Colonic mucosa (tissue), 4 donors: ENCODE measurements at regions not wholly inside any gene's neighbourhood (a gene's known extent, or its start where the extent isn't known, plus 50 kb on each side); places are given as distances from the start of the nearest gene placed in this dataset.

Experiments
- DNase-seq: peaks from one replicate; pipeline ENCODE4 v3.0.0-alpha.2; 2020
- H3K27ac ChIP-seq: fragments of 200-600 bp; one replicate; pipeline ENCODE4 v1.8.0; 2021
- H3K27me3 ChIP-seq: fragments of 200-600 bp; one replicate; pipeline ENCODE4 v1.8.0; 2021
- H3K36me3 ChIP-seq: fragments of 200-600 bp; one replicate; pipeline ENCODE4 v1.8.0; 2021
- H3K4me1 ChIP-seq: fragments of 200-600 bp; one replicate; pipeline ENCODE4 v1.8.0; 2021; ENCODE audit warnings: mild to moderate bottlenecking
- H3K4me3 ChIP-seq: fragments of 200-600 bp; one replicate; pipeline ENCODE4 v1.8.0; 2021
- H3K9ac ChIP-seq, 2 donors: one replicate each; pipeline ENCODE4 v1.7.0; 2013; ENCODE audit warnings: control low read depth in 2 of 2, low read depth in 2 of 2, low read length in 2 of 2
- H3K9me3 ChIP-seq: fragments of 200-600 bp; one replicate; pipeline ENCODE4 v1.8.0; 2021
- CTCF ChIP-seq: fragments of 200-600 bp; IDR thresholded peaks from one replicate; pipeline ENCODE4 v1.8.0; 2022; ENCODE audit warnings: antibody characterized with exemption, mild to moderate bottlenecking
- intact Hi-C: fragments of 100-400 bp; cut with DNase I; formaldehyde crosslinking; loops from one replicate; pipeline ENCODE4 v1.14.1; 2022
- donor health status: healthy.
- donor health status: DM: no; HTN: no; CAD: no.
- donor health status: DM: no; HTN: no; CAD: no.

- intact Hi-C loops: no loop called here
- no peak for TF ChIP-seq CTCF
- no peaks in the 10 kb centered on the region for H3K27me3 ChIP-seq
- H3K9me3 ChIP-seq: no peaks in the 10 kb centered on the region
- no peaks in the 10 kb centered on the region for H3K36me3 ChIP-seq
- H3K27ac ChIP-seq: no peak overlapping the region
- H3K9ac ChIP-seq: no peak overlapping the region
- no peak for DNase-seq
- H3K4me1 ChIP-seq: no peaks in the 10 kb centered on the region
- H3K4me3 ChIP-seq: no peak overlapping the region
Observed at GRCh38 chr12:88432531-88433490, 147.5 kb downstream of the KITLG start.

DNA sequence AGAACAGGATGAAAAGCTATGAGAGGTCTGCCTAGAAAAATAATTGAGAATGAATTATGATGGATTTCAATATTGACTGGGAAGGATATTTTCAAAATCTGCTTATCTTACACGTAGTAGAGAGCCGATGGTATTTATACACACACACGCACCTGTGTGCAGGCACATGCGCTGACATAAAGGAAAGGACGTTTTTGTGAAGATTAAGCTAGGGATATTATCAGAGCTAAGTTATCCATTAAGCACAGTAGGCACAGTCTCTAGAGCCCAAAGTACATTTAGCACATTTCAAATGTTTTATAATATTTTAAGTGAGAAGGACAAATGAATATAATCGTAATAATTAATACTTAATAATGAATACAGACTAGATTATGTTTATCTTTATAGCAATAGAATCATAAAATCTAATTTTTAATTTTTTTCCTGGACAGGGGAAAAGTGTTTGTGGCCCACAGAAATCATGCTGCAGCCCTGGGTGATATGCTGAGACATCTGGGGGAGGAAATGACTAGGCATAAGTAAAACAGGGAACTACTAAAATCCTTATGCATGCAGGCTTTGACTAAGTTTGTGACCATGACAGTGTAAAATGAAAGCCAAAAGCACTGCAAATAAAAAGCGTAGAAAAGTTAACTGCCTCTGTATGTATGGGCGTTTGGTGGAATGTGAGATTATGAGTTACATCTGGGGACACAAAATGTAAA lies 146.1 kb downstream of the KITLG start:
- no peak for DNase-seq
- Histone ChIP-seq H3K27ac (no peak overlapping the region), H3K4me1 (no peaks in the 10 kb centered on the region), H3K9me3 (no peaks in the 10 kb centered on the region), H3K9ac (no peak overlapping the region), H3K27me3 (no peaks in the 10 kb centered on the region), H3K4me3 (no peak overlapping the region), H3K36me3 (no peaks in the 10 kb centered on the region)
- no peak for TF ChIP-seq CTCF
- intact Hi-C loops: no loop called here

DNA sequence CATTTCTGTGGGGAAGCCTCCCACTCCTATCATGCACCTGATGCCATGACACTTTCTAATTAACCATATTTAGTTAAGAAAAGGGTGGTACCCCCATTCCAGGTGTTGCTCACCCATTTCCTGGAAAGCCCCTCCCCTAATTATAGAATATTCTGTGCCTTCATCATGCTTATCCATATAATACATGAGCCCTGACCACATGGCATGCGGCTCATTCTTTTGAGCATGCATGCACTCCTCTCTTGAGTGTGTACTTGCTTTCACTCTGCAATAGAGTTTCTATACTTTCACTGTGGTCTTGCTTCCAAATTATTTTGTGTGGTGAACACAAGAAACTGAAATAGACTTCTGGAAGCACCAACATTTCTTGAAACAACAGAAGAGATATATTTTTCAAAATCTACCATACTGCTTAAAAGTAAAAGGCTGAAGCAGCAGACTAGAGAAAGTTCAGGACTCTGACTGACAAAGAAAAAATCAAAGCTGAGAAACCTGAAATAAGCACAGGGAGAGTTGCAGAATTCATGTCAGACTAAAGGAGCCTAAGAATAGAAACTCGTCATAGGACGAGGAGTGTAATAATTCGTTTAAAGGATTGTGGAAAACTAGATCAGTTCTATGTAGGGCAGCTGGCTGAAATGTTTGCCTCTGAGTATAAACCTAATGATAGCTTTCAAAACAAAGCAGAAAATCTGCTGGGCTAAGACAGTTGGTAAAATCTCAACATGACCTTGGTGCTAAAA lies 144.8 kb downstream of the KITLG start:
- H3K36me3 ChIP-seq: no peaks in the 10 kb centered on the region
- DNase-seq: no peak
- TF ChIP-seq CTCF: no peak
- no peak overlapping the region for H3K27ac ChIP-seq
- no peaks in the 10 kb centered on the region for H3K9me3 ChIP-seq
- intact Hi-C loops: no loop called here
- H3K4me1 ChIP-seq: no peaks in the 10 kb centered on the region
- no peak overlapping the region for H3K9ac ChIP-seq
- H3K4me3 ChIP-seq: no peak overlapping the region
- H3K27me3 ChIP-seq: no peaks in the 10 kb centered on the region

- no peak overlapping the region for H3K9ac ChIP-seq
- no peaks in the 10 kb centered on the region for H3K9me3 ChIP-seq
- H3K4me1 ChIP-seq: no peaks in the 10 kb centered on the region
- no peaks in the 10 kb centered on the region for H3K27me3 ChIP-seq
- DNase-seq: no peak
- intact Hi-C loops: no loop called here
- no peak for TF ChIP-seq CTCF
- H3K36me3 ChIP-seq: no peaks in the 10 kb centered on the region
- no peak overlapping the region for H3K27ac ChIP-seq
- H3K4me3 ChIP-seq: no peak overlapping the region
Observed at GRCh38 chr12:88437226-88437625, 143.0 kb downstream of the KITLG start.
